Tibial nerve (tissue), 3 donors: ENCODE measurements at regions not wholly inside any gene's neighbourhood (a gene's known extent, or its start where the extent isn't known, plus 50 kb on each side); places are given as distances from the start of the nearest gene placed in this dataset.

Experiments
- POLR2A ChIP-seq, 2 donors: fragments of 450-650 bp; IDR thresholded peaks; one replicate each; pipeline ENCODE4 v1.6.1; 2017; ENCODE audit warnings: antibody characterized with exemption in 2 of 2, mild to moderate bottlenecking in 2 of 2, moderate library complexity in 2 of 2
- TF ChIP-seq, protein P1 (sequence below), 5 experiments: fragments of 200-600 bp in 3 of 5; fragments of 450-650 bp in 2 of 5; sonication (generic) in 3 of 5; IDR thresholded peaks; one replicate each; pipeline ENCODE4 v1.5.1; 2016 to 2019; ENCODE audit warnings: antibody characterized with exemption in 5 of 5, mild to moderate bottlenecking in 3 of 5, moderate library complexity in 2 of 5

GRCh38 chr15:70200511-70201424 lies 103.1 kb upstream of the TLE3 start:
- TF ChIP-seq, protein P1, sequence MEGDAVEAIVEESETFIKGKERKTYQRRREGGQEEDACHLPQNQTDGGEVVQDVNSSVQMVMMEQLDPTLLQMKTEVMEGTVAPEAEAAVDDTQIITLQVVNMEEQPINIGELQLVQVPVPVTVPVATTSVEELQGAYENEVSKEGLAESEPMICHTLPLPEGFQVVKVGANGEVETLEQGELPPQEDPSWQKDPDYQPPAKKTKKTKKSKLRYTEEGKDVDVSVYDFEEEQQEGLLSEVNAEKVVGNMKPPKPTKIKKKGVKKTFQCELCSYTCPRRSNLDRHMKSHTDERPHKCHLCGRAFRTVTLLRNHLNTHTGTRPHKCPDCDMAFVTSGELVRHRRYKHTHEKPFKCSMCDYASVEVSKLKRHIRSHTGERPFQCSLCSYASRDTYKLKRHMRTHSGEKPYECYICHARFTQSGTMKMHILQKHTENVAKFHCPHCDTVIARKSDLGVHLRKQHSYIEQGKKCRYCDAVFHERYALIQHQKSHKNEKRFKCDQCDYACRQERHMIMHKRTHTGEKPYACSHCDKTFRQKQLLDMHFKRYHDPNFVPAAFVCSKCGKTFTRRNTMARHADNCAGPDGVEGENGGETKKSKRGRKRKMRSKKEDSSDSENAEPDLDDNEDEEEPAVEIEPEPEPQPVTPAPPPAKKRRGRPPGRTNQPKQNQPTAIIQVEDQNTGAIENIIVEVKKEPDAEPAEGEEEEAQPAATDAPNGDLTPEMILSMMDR (IDR thresholded peaks at IDR 0.05) = no peak
- no peak for TF ChIP-seq POLR2A (IDR thresholded peaks at IDR 0.05)
